Natural killer cell treated with Interleukin-12 subunit alpha and Interleukin-12 subunit beta and Interleukin-15 and Interleukin-18, amount 100 ng/mL, for 72 hours (primary cell): ENCODE measurements at regions not wholly inside any gene's neighbourhood (a gene's known extent, or its start where the extent isn't known, plus 50 kb on each side); places are given as distances from the start of the nearest gene placed in this dataset.

Experiments used
- ATAC-seq, 2 donors: fragments of 150-1000 bp; cut with Tn5 transposase in 1 of 2; sonication (Bioruptor Pico), chemical (Tn5 transposase) in 1 of 2; 2 replicates each; pipeline ENCODE4 v1.10.0; 2021
- DNase-seq: peaks from one replicate; pipeline ENCODE4 v3.0.0; 2022; ENCODE audit warnings: low spot score
- H3K27ac Mint-ChIP-seq, 2 donors: 1 replicate in 1 of 2; 2 replicates in 1 of 2; pipeline ENCODE4 v1.8.0; 2022; ENCODE audit warnings: mixed read lengths in 2 of 2, mild to moderate bottlenecking in 1 of 2, moderate library complexity in 1 of 2
- H3K27me3 Mint-ChIP-seq, 2 donors: 1 replicate in 1 of 2; 2 replicates in 1 of 2; pipeline ENCODE4 v1.8.0; 2022; ENCODE audit warnings: mixed read lengths in 2 of 2
- H3K36me3 Mint-ChIP-seq: one replicate; pipeline ENCODE4 v1.8.0; 2022; ENCODE audit warnings: mixed read lengths
- H3K4me1 Mint-ChIP-seq, 2 donors: 1 replicate in 1 of 2; 2 replicates in 1 of 2; pipeline ENCODE4 v1.8.0; 2022; ENCODE audit warnings: low read depth in 2 of 2, mixed read lengths in 2 of 2, mild to moderate bottlenecking in 1 of 2
- H3K4me3 Mint-ChIP-seq: one replicate; pipeline ENCODE4 v1.8.0; 2022; ENCODE audit warnings: mixed read lengths
- H3K9me3 Mint-ChIP-seq: 2 replicates; pipeline ENCODE4 v1.8.0; 2022; ENCODE audit warnings: mixed read lengths

GRCh38 chr10:132992433-132993215 is 50.3 kb upstream of the CFAP46 start:
- Mint-ChIP-seq H3K4me1 (no peaks in the 10 kb centered on the region), H3K27me3 (peaks cover 0 to 6% of the 10 kb centered on the region in 2 donors), H3K36me3 (no peaks in the 10 kb centered on the region), H3K4me3 (no peak overlapping the region), H3K9me3 (no peaks in the 10 kb centered on the region), H3K27ac (no peak overlapping the region)
- DNase-seq (no peak), ATAC-seq (peak in 1 of 2 donors; percentile 2)
